KOPT-K1 (cell line): ENCODE measurements at regions not wholly inside any gene's neighbourhood (a gene's known extent, or its start where the extent isn't known, plus 50 kb on each side); places are given as distances from the start of the nearest gene placed in this dataset.

Experiments used
- H3K27ac ChIP-seq: fragments of 200-600 bp; sonication (generic); 2 replicates; pipeline ENCODE4 v1.5.1; 2016; ENCODE audit warnings: antibody characterized with exemption, mild to moderate bottlenecking, low read depth, low read length; ENCODE audit not compliant: poor library complexity, severe bottlenecking
- H3K36me3 ChIP-seq: fragments of 200-600 bp; sonication (generic); 2 replicates; pipeline ENCODE4 v1.5.1; 2017; ENCODE audit warnings: antibody characterized with exemption, mild to moderate bottlenecking, low read length, moderate library complexity; ENCODE audit not compliant: insufficient read depth
- H3K9me3 ChIP-seq: fragments of 200-600 bp; sonication (generic); 2 replicates; pipeline ENCODE4 v1.5.1; 2017; ENCODE audit warnings: antibody characterized with exemption, low read length, mild to moderate bottlenecking; ENCODE audit not compliant: insufficient read depth, poor library complexity, severe bottlenecking

- Histone ChIP-seq H3K36me3 (no peaks in the 10 kb centered on the region), H3K9me3 (no peaks in the 10 kb centered on the region), H3K27ac (no peak overlapping the region)
These were observed 87.6 kb upstream of the ADARB2 start for GRCh38 chr10:1824928-1825327.

- Histone ChIP-seq H3K27ac (no peak overlapping the region), H3K36me3 (no peaks in the 10 kb centered on the region), H3K9me3 (peaks cover 11% of the 10 kb centered on the region)
These were observed 77.2 kb upstream of the ADARB2 start for GRCh38 chr10:1814556-1814955.

GRCh38 chr10:1809139-1809741, 71.9 kb upstream of the ADARB2 start:
- no peaks in the 10 kb centered on the region for H3K36me3 ChIP-seq
- H3K27ac ChIP-seq: no peak overlapping the region
- H3K9me3 ChIP-seq: no peaks in the 10 kb centered on the region

GRCh38 chr10:1807924-1808323, 70.6 kb upstream of the ADARB2 start:
- Histone ChIP-seq H3K27ac (no peak overlapping the region), H3K36me3 (no peaks in the 10 kb centered on the region), H3K9me3 (no peaks in the 10 kb centered on the region)

GRCh38 chr10:1807196-1807595, 69.9 kb upstream of the ADARB2 start:
- no peaks in the 10 kb centered on the region for H3K9me3 ChIP-seq
- H3K27ac ChIP-seq: no peak overlapping the region
- no peaks in the 10 kb centered on the region for H3K36me3 ChIP-seq

DNA sequence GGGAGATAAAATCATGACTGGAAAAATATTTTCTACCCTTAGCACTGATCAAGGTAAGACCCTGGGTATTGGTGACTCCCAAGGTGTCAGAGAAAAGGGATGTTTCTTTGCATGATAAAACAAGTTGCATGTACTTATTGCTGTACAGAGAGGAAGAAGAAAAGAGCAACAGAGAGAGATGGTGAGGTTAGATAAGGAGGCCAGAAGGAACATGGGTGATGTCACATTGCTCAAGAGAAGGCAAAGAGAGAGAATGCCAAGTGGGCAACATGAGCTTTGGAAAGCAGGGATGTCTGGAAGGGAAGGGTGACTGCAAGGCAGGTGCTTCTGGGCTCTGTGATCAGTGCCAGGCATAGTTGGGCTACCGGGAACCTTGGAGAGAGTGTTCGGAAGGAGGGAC, 65.1 kb upstream of the ADARB2 start:
- Histone ChIP-seq H3K36me3 (no peaks in the 10 kb centered on the region), H3K9me3 (no peaks in the 10 kb centered on the region), H3K27ac (no peak overlapping the region)

GRCh38 chr10:1788401-1788800, 51.1 kb upstream of the ADARB2 start:
- Histone ChIP-seq H3K27ac (no peak overlapping the region), H3K9me3 (no peaks in the 10 kb centered on the region), H3K36me3 (no peaks in the 10 kb centered on the region)
